ENCODE measurements at regions not wholly inside any gene's neighbourhood (a gene's known extent, or its start where the extent isn't known, plus 50 kb on each side); places are given as distances from the start of the nearest gene placed in this dataset.

GRCh38 chr16:5982979-5983378 is 885.4 kb upstream of the EEF2KMT start:
- TF ChIP-seq CTCF (conservative IDR thresholded peaks at IDR 0.05 in 1 of 2, IDR thresholded peaks at IDR 0.05 in 1 of 2; ENCODE audit: low read depth in 1 of 2, low read length in 2 of 2) (no peak), EZH2 (IDR thresholded peaks at IDR 0.05; ENCODE audit: low read length, missing control alignments) (no peak)

Measured in fibroblast of lung (primary cell).